Activated naive CD8-positive, alpha-beta T cell treated with anti-CD3 and anti-CD28 coated beads, Interleukin-2, amount 50 U/mL, for 24 hours (primary cell): ENCODE measurements at regions not wholly inside any gene's neighbourhood (a gene's known extent, or its start where the extent isn't known, plus 50 kb on each side); places are given as distances from the start of the nearest gene placed in this dataset.
"Not testable (repeated sequence)": the region's sequence is repeated elsewhere in the genome, so short reads cannot be mapped to it uniquely, and the experiment has no call there.

Experiments
- ATAC-seq: fragments of 150-1000 bp; cut with Tn5 transposase; one replicate; pipeline ENCODE4 v1.10.0; 2021
- DNase-seq: peaks from one replicate; pipeline ENCODE4 v3.0.0; 2021
- H3K27ac Mint-ChIP-seq: one replicate; pipeline ENCODE4 v1.8.0; 2021; ENCODE audit warnings: mild to moderate bottlenecking, mixed read lengths
- H3K27me3 Mint-ChIP-seq: one replicate; pipeline ENCODE4 v1.8.0; 2021; ENCODE audit warnings: mixed read lengths
- H3K36me3 Mint-ChIP-seq: one replicate; pipeline ENCODE4 v1.8.0; 2021; ENCODE audit warnings: low read depth, mixed read lengths
- H3K4me1 Mint-ChIP-seq: one replicate; pipeline ENCODE4 v1.8.0; 2021; ENCODE audit warnings: mixed read lengths
- H3K4me3 Mint-ChIP-seq: one replicate; pipeline ENCODE4 v1.8.0; 2021; ENCODE audit warnings: mild to moderate bottlenecking, moderate library complexity, mixed read lengths
- H3K9me3 Mint-ChIP-seq: one replicate; pipeline ENCODE4 v1.8.0; 2021; ENCODE audit warnings: mixed read lengths

DNA sequence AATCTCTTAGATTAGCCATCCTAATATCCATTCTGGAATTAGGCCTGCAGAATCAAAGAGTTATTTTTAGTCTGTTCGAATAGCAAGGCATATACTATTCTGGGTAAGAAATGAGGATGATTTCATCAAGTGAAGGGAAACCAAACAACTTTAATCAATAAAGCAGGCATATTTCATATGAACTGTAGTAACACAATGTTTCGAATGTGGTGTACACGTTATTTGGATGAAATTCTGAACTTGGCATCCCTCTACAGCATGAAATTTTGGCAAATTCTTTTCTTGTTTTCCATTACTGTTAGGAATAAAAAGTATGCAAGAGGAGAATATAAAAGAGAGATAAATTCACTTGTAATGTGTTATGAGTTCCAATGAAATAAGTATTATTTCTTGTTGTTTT is 1233.3 kb upstream of the SEL1L start:
- no peaks in the 10 kb centered on the region for H3K27me3 Mint-ChIP-seq
- ATAC-seq (no peak), DNase-seq (no peak)
- H3K9me3 Mint-ChIP-seq: peaks cover 7% of the 10 kb centered on the region
- H3K27ac Mint-ChIP-seq: no peak overlapping the region
- no peaks in the 10 kb centered on the region for H3K36me3 Mint-ChIP-seq
- H3K4me1 Mint-ChIP-seq: no peaks in the 10 kb centered on the region
- no peak overlapping the region for H3K4me3 Mint-ChIP-seq

- Mint-ChIP-seq H3K27ac (no peak overlapping the region), H3K4me3 (no peak overlapping the region), H3K36me3 (no peaks in the 10 kb centered on the region), H3K4me1 (no peaks in the 10 kb centered on the region), H3K9me3 (peaks cover 12% of the 10 kb centered on the region), H3K27me3 (no peaks in the 10 kb centered on the region)
- no peak for DNase-seq
- no peak for ATAC-seq
Observed at GRCh38 chr14:82776958-82777357, 1243.3 kb upstream of the SEL1L start.

DNA sequence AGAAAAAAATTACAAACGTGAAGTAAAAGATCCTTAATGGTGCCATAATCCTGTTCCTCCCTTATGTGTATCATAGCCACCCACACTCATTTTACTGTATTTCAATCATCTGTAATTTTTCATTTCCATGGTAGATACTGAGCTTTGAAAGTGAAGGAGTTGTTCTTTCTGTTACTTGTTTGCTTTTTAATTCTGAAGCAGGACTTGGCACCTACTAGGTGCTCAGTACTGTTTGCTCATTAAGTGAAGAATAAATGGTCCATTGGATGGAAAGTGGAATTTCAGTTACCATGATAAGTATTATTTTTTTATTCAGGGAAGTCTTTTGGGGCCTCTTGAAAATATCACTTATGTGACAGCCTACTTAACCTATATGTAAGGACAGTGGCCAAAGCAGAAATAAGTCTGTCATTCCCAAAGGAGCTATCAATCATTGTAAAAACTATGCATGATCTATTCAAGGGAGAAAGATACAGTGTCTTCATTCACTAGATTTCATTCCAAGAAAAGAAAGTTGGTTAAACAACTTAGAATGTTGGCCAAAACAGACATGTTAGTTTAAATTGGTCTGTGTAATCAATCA is 1244.4 kb upstream of the SEL1L start:
- Mint-ChIP-seq H3K4me1 (no peaks in the 10 kb centered on the region), H3K36me3 (no peaks in the 10 kb centered on the region), H3K27ac (no peak overlapping the region), H3K9me3 (peaks cover 7% of the 10 kb centered on the region), H3K4me3 (no peak overlapping the region), H3K27me3 (no peaks in the 10 kb centered on the region)
- no peak for ATAC-seq
- DNase-seq: no peak

DNA sequence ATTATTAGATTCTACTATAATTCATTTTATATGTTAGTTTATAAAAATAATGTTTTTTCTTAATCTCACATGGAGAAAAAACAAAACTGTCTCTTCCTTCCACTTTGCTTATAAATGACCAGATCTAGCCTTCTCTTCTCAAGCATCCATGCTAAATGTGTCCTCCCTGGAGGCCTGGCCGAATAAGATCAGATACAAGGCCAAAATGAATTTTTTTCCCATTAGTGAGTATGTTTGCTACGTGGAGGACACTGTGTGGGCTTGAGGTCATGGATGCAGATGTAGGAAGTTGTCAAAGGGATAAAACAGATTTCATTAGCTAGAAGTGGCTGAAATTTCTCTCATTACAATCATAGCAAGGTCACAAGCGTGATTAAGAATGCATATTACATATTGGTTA is 1244.9 kb upstream of the SEL1L start:
- no peak overlapping the region for H3K27ac Mint-ChIP-seq
- DNase-seq (no peak), ATAC-seq (no peak)
- no peaks in the 10 kb centered on the region for H3K4me1 Mint-ChIP-seq
- H3K27me3 Mint-ChIP-seq: no peaks in the 10 kb centered on the region
- no peak overlapping the region for H3K4me3 Mint-ChIP-seq
- H3K36me3 Mint-ChIP-seq: no peaks in the 10 kb centered on the region
- H3K9me3 Mint-ChIP-seq: peaks cover 5% of the 10 kb centered on the region

- no peaks in the 10 kb centered on the region for H3K27me3 Mint-ChIP-seq
- no peak overlapping the region for H3K27ac Mint-ChIP-seq
- no peaks in the 10 kb centered on the region for H3K36me3 Mint-ChIP-seq
- DNase-seq: no peak
- no peak for ATAC-seq
- H3K9me3 Mint-ChIP-seq: peaks cover 3% of the 10 kb centered on the region
- no peaks in the 10 kb centered on the region for H3K4me1 Mint-ChIP-seq
- H3K4me3 Mint-ChIP-seq: no peak overlapping the region
Observed at GRCh38 chr14:82779301-82779700, 1245.6 kb upstream of the SEL1L start.

GRCh38 chr14:82785756-82786482 is 1252.3 kb upstream of the SEL1L start:
- DNase-seq (no peak), ATAC-seq (no peak)

DNA sequence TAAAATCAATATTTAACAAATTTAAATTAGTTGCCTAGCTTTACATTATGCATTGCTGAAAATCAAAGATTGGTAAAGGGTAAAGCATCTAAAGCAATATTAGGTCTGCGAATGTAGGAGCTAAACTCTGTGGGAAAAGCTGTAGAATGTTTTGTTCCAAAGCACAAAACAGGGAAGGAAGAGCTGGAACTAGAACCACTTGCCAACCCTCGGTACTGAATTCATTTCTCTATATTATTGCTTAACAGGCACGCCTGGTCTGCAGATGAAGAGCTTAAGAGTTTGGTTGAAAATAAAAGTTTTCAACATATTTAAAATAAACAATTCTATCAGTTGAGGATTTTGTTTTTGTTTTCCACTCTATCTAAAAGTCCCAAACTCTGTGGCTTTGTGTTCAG is 1252.8 kb upstream of the SEL1L start:
- Mint-ChIP-seq H3K4me1 (no peaks in the 10 kb centered on the region), H3K27me3 (no peaks in the 10 kb centered on the region), H3K9me3 (peaks cover 12% of the 10 kb centered on the region), H3K4me3 (no peak overlapping the region), H3K27ac (no peak overlapping the region), H3K36me3 (no peaks in the 10 kb centered on the region)
- DNase-seq (no peak), ATAC-seq (no peak)

More at GRCh38 chr14:82785756-82786482, 1252.3 kb upstream of the SEL1L start:
- Mint-ChIP-seq H3K4me3 (no peak overlapping the region), H3K4me1 (no peaks in the 10 kb centered on the region), H3K27ac (no peak overlapping the region), H3K9me3 (peaks cover 15% of the 10 kb centered on the region), H3K27me3 (no peaks in the 10 kb centered on the region), H3K36me3 (no peaks in the 10 kb centered on the region)

DNA sequence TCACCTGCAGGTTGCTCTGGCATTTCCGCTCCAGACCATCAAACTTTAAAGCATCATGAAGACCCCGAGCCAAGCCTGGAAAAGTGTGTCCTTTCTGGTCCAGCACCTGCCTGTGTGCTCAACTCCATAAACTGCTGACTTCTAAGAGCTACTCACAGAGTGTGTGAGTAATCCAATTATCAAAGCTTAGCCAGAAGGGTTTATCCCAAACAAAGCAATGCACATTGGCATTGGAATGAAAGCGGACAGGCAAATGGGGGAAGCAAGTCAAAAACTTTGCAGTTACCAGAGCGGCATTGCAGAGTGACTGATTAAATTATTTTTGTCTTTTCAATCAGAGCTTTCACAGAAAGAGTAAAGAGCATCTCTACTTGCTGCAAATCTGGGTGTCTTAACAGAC is 1262.4 kb upstream of the SEL1L start:
- Mint-ChIP-seq H3K9me3 (no peaks in the 10 kb centered on the region), H3K4me1 (no peaks in the 10 kb centered on the region), H3K36me3 (no peaks in the 10 kb centered on the region), H3K4me3 (no peak overlapping the region), H3K27ac (no peak overlapping the region), H3K27me3 (no peaks in the 10 kb centered on the region)
- DNase-seq (no peak), ATAC-seq (no peak)

- no peak for ATAC-seq
- Mint-ChIP-seq H3K27ac (no peak overlapping the region), H3K27me3 (no peaks in the 10 kb centered on the region), H3K4me3 (no peak overlapping the region), H3K9me3 (peaks cover 9% of the 10 kb centered on the region), H3K36me3 (no peaks in the 10 kb centered on the region), H3K4me1 (no peaks in the 10 kb centered on the region)
- no peak for DNase-seq
Observed at GRCh38 chr14:82798276-82798675, 1264.6 kb upstream of the SEL1L start.

- peaks cover 20% of the 10 kb centered on the region for H3K9me3 Mint-ChIP-seq
- DNase-seq (no peak), ATAC-seq (no peak)
- no peaks in the 10 kb centered on the region for H3K36me3 Mint-ChIP-seq
- no peaks in the 10 kb centered on the region for H3K4me1 Mint-ChIP-seq
- H3K27me3 Mint-ChIP-seq: no peaks in the 10 kb centered on the region
- no peak overlapping the region for H3K4me3 Mint-ChIP-seq
- no peak overlapping the region for H3K27ac Mint-ChIP-seq
Observed at GRCh38 chr14:82805892-82806825, 1272.5 kb upstream of the SEL1L start.

DNA sequence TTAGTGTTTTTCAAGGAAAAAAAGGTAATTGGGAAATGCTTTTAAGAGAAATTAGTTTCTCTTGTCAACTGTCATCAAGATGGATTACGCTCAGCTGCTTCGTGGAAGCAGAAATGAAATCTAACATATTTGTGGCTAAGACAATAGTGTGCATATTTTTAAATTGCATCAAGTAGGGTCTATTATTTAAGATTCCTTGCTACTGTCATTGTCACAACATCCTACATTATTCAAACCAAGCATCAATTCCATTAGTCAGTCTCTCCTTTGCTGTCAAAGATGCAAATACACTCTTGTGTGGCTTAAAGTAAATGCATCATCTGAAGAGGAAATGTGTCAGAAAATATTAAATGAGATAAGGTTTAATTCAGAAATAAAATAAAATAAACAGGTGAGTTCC is 1277.6 kb upstream of the SEL1L start:
- H3K9me3 Mint-ChIP-seq: peaks cover 7% of the 10 kb centered on the region
- no peaks in the 10 kb centered on the region for H3K36me3 Mint-ChIP-seq
- H3K4me1 Mint-ChIP-seq: no peaks in the 10 kb centered on the region
- H3K27me3 Mint-ChIP-seq: no peaks in the 10 kb centered on the region
- no peak for ATAC-seq
- DNase-seq: no peak
- no peak overlapping the region for H3K4me3 Mint-ChIP-seq
- no peak overlapping the region for H3K27ac Mint-ChIP-seq

DNA sequence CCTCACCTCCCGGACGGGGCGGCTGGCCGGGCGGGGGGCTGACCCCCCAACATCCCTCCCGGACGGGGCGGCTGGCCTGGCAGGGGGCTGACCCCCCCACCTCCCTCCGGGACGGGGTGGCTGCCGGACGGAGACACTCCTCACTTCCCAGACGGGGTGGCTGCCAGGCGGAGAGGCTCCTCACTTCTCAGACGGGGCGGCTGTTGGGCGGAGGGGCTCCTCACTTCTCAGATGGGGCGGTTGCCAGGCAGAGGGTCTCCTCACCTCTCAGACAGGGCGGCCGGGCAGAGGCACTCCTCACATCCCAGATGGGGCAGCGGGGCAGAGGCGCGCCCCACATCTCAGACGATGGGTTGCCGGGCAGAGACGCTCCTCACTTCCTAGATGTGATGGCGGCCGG is 1280.7 kb upstream of the SEL1L start:
- H3K4me3 Mint-ChIP-seq, H3K27ac Mint-ChIP-seq, H3K27me3 Mint-ChIP-seq, H3K36me3 Mint-ChIP-seq, DNase-seq, H3K4me1 Mint-ChIP-seq, ATAC-seq, H3K9me3 Mint-ChIP-seq: not testable (repeated sequence)

GRCh38 chr14:82830596-82830995 is 1296.9 kb upstream of the SEL1L start:
- no peaks in the 10 kb centered on the region for H3K9me3 Mint-ChIP-seq
- ATAC-seq (no peak), DNase-seq (no peak)
- no peaks in the 10 kb centered on the region for H3K27me3 Mint-ChIP-seq
- H3K4me3 Mint-ChIP-seq: no peak overlapping the region
- H3K36me3 Mint-ChIP-seq: no peaks in the 10 kb centered on the region
- H3K27ac Mint-ChIP-seq: no peak overlapping the region
- no peaks in the 10 kb centered on the region for H3K4me1 Mint-ChIP-seq

DNA sequence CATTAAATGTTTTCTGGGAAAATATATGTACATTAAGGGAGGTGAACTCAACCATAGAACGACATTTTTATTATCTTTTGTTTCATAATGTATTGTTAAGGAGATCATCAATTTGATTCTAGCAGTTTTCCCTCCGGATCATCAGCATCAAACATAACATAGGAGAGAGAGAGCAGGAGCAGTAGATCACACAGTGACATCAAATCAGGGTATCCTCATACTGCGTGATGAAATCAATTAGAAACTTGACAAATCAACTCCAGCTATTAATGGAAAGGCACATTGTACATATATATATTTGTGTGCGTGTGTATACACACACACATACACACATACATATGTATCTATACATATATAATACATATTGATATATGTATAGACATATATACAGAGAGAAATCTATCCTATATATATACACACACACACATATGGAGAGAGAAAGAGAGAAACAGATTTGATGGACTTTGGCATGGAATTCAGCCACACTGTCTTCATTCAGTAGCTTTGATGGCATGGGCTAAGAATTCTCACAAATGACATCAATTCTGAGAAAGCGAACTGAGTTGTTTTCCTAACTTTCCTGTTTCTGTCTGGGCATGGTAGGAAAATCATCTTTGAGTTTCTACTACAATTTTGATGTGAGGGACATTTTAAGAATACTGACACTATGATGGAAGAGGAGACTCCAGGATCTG is 1302.8 kb upstream of the SEL1L start:
- Mint-ChIP-seq H3K9me3 (peaks cover 11% of the 10 kb centered on the region), H3K36me3 (no peaks in the 10 kb centered on the region), H3K4me1 (no peaks in the 10 kb centered on the region), H3K27ac (no peak overlapping the region), H3K4me3 (no peak overlapping the region), H3K27me3 (no peaks in the 10 kb centered on the region)
- no peak for ATAC-seq
- no peak for DNase-seq
